Endothelial cell of hepatic sinusoid (primary cell): ENCODE measurements at regions not wholly inside any gene's neighbourhood (a gene's known extent, or its start where the extent isn't known, plus 50 kb on each side); places are given as distances from the start of the nearest gene placed in this dataset.
"Not testable (repeated sequence)": the region's sequence is repeated elsewhere in the genome, so short reads cannot be mapped to it uniquely, and the experiment has no call there.

Source experiments
- in situ Hi-C: cut with HindIII; loops from 2 replicates; pipeline ENCODE4 v1.10.0; 2017; ENCODE audit warnings: low sequenced_read_pairs

DNA sequence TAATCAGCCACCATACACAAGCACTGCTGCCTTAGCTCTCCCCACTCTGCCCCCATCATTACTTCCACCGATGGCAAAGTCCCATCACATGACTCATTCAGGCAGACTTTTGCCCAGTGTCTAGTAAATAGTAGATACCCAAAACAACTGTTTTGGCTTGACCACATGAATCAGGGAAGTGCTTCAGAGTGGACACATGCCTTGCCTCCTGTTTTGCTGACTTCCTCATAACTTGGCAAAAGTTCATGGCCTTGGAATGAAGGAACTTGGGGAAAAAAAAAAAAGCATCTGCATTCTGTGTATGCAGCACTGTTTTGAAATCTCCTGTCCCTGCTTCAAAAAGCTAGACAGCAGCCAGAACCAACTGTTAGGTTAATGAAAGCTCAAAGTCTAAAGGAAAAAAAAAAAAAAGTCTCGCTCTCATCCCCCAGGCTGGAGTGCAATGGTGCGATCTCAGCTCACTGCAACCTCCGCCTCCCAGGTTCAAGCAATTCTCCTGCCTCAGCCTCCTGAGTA is 335.3 kb downstream of the FAM181B start:
- in situ Hi-C loops, result no loop called here

DNA sequence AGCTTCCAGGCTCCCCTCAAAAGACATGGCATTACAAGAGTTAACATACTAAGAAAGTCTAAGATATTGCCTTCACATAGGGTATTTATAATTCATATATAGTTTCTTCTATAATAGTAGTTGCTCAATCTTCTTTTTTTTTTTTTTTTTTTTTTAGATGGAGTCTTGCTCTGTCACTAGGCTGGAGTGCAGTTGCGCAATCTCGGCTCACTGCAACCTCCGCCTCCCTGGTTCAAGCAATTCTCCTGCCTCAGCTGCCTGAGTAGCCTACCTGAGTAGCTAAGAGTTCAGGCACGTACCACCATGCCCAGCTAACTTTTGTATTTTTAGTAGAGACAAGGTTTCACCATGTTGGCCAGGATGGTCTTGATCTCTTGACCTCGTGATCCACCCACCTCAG is 337.0 kb downstream of the FAM181B start:
- in situ Hi-C loops, result not testable (repeated sequence)

DNA sequence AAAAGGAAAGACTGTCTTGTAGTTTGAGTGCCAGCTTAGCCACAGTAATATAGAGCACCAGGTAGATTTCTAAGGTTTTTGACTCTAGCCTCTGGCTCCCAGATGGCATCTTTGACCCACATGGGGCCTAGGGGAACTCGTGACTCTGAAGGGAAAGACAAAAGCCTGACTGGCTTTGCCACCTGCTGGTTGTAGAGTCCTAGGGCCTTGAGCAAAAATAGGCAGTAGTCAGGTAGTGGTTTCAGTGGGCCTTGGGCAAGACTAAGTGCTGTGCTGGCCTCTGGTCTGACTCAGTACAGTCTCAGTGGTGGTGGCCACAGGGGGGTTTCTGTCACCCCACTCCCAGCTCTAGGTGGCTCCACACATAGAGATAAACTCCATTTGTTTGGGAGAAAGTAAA is 349.4 kb downstream of the FAM181B start:
- in situ Hi-C loops, result no loop called here

DNA sequence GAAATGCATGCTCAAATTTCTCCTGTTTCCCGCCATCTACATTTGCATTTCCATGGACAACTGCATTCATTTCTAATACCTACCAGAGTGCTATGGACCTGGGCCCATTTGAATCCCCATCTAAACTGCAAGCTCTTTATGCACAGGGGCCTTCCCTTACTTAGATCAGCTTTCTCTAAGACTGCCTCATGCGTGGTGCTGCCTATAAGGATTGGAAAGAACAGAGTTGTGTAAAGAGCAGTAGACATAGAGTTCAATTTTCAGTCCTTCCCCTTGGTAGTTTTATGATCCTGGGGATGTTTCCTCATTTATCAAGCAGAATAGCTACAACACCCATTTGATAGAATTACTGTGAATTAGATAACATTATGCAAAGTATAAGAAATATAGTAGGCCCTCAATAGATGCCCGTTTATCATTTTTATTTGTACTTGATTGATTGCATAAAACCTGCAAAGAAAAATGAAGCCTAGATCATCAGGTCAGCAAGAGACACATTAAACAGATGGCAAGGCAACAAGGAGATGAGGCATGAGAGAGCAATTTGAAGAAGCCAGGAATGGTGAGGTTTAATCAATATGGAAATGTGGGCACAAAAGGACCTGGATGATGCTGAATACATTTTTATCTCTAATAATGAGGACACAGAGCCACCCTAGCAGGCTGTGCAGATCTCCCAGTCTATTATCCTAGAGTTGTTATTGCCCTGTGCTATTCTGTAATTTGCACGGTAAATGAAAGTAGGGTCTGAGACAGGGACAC is 359.7 kb downstream of the FAM181B start:
- in situ Hi-C loops, result no loop called here

DNA sequence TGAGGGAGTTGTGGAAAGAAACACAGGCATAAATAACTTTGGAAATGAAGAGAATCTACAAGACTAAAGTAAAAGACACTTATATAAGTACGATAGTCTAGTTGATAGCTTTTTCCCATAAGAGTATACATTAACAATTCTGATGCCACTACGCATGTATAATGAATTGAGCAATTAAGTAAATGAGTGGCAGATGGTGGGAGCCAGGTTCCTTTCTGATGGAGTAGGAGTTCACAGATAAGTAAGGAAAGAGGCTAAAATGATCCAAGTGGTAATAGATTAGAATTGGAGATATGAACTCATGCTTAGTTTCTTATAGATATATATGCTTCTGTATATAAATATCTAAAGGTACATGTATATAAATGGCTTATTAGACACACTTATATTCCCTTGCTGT is 368.3 kb downstream of the FAM181B start:
- in situ Hi-C loops, result no loop called here

DNA sequence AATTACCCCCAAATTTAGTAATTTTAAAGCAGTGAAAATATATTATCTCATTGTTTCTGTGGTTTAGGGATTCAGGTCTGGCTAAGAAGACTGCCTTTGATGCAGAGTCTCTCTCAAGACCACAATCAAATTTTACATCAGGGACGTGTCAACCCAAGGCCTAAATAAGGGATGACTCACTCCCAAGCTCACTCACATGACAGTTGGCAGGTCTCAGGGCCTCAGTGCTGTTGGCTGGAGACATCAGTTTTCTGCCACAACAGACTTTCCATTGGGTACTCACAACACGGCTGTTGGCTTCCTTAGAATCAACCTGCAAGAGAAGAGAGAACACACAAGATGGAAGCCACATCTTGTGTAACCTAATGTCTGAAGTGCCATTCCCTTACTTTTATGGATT is 377.3 kb downstream of the FAM181B start:
- in situ Hi-C loops, result no loop called here

DNA sequence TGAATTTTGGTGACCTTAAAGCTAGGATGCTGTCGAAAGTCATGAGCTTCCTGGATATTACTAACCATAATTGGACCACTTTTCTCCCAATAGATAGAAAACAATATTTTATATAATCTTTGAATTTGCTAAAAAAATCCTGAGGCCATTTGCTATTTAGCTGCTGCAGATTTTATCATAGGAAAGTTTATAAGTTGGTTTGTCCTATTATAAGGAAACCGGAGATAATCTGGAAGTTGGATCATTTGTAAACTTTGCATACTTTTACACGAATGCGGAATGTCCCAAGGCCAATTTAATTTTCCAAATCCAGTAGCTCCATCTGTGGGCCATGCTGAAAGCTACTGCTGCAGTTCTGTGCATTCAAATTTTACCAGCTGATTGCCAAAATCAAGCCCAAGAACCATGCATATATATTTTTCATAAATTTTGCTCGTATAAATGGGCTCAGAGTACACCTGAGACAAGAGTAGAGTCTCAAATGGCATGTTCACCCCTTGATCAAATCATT is 378.3 kb downstream of the FAM181B start:
- in situ Hi-C loops, result no loop called here

DNA sequence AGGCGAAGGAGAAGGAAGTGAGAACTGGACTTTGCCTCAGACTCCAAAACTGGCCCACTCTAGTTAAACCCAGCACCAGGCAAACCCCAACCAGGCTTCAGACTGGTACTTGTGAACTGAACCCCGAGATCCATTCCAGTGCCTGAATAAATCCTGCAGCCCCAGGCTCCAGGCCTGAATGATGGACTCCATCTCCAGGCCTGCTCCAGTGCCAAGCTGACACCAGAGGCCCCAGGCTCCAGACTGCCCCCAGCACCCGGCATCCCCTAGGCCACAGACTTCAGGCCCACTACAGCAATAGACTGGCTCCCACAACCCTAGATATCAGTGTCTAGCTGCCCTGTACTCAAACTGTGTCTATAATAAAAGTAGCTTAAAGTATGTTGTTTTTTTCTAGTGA is 406.8 kb downstream of the FAM181B start:
- in situ Hi-C loops, result no loop called here

DNA sequence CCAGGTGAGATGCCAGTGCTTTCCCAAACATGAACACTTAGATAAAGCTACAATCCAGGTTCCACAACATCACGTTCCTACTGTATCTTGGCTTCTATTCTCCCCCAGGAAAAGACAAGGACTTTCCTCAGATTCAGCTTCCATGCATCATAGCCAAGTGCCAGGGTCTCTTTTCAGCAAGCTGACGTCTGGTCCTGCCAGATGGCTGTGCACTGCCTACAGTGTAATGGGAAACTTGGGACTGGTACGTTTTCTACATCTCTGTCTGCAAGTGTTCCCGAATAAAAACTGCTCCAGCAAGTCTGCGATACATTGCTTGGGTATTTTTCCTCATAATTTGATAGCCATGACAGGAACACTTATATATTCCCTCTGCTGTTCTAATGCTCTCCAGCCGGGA is 412.5 kb downstream of the FAM181B start:
- in situ Hi-C loops, result no loop called here

DNA sequence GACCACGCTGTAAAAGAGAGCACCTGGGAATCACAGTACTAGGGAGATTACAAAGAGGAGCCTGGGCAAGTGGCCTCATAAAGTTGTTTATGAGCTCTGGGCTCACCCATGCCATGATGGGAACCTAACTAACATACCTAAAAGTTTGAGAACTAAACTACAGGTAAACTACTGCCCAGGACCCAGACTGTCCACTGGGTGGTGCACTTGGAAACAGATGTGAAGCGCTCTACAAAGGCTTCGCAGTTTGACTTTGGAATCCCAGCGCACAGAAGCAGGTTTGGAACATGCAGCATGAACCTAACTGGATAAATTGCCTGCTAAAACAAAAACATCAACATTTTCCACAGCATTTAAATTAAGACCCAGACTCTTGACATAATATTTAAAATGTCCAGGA is 418.6 kb downstream of the FAM181B start:
- in situ Hi-C loops, result no loop called here

DNA sequence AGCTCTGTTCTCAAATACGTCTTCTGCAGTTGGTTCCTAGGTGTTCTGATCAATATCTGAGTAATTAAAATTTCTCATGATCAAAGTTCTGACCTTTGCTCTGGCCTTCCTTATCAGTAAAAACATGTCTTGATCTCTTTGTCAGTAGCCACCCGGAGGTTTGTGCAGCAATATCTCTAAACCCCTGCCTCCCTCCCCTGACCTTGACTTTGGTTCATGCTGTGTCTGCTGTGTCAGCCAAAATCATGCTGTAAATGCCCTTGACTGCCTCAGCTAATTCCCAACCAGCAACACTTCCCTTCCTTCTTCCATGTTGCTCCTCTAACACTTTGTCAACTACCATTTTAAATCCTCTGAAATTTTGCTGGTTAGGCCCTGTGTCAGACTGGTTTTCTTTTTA is 424.7 kb downstream of the FAM181B start:
- in situ Hi-C loops, result no loop called here

DNA sequence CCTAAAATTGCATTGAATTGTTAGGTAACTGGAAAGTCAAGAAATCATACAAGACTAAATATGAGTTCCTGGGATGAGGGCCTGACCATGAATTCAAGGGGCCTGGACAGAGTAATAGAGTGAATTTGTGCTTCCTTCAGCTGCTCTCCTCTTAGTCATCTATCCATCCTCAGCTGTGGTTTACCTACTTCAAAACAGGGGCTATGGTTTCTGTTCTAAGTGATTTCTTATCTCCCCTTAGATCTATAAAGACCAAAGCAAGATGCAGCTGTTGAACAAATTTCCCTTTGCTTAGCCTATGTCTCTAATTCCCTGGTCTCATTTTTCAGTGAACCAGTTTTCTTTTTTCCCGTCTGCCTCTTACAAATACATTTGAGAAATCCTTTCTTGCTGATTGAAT is 428.5 kb downstream of the FAM181B start:
- in situ Hi-C loops, result no loop called here

DNA sequence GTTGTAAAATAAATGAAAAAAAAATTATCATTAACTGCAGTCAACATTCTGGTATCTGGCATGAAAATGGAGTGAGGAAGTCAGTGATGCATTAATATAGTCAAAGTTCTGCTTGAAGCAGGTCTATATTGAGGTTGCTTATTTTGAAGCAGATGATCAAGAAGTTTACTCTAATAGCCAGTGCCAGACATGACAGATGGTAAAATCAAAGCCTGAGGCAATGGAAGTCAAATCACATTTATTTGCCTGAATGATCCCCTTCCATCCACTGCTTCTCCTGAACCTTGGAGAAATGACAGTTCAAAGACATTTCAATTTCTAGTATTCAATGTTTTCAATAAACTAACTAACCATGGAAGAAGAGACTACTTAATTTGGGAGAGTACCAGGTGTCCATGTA is 430.0 kb downstream of the FAM181B start:
- in situ Hi-C loops, result no loop called here

DNA sequence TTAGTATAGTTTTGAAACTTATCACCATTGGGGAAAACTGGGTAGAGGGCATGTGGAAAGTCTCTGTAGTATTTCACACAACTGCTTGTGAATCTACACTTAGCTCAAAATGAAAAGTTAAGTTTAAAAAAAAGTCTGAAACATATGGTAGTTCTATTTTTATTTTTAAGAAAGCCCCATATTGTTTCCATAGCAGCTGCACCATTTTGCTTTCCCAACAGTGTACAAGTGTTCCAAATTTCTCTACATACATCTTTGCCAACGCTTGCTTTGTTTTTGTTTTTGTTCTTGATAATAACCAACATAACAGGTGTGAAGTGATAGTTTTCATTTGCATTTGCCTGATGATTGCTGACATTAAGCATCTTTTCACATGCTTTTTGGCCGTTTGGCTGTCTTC is 445.2 kb downstream of the FAM181B start:
- in situ Hi-C loops, result no loop called here

DNA sequence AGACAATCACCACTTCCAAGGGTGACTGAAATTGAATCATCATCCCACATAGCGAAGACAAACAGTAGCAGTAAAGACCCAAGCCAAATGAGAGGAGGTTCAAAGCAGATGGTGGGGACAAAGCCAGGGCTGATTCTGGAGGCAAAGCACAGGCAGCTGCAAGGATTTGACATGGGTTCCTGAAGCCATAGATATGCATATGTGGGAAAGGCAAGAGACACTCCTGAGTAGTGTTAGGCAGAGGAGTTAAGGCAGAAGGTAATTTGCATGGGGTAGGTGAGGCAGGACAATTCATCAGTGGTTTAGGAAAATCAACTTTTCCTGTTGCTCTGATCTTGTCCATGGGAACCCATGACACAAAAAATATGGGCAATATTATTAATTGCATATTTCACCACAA is 462.8 kb downstream of the FAM181B start:
- in situ Hi-C loops, result no loop called here

DNA sequence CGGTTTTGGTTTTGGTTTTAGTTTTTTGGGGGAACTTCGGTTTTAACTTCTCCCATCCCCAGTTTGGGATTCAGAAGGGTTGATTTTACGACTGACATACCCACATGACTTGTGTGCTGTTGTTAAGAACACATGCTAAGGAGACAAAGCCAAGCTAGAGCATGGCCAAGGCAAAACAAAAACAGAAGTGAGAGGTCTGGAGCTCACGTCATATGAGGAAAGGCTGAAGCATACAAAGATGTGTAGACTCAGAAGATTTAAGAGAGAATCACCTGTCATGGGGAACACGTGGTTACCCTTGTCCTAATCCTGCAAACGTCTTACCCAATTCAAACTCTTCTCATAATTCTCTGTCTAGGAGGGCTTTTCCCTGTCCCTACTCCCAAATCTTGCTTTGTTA is 465.0 kb downstream of the FAM181B start:
- in situ Hi-C loops, result no loop called here

DNA sequence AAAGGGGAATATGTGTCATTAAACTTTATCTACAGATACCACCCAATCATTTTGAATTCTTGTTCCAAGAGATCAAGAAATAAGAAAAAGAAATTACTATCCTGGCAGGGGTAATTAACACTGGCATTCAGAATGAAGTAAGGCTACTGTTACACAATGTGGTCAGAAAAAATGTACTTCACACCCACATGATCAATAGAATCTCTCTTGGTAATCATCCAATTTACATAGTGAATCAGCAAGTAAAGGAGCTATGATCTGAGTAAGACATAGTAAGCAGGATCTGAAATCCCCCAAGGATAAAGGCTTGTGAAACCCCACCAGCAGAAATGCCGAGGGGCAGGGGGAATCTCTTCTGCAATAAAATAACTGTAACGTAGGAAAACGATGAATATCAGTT is 466.5 kb downstream of the FAM181B start:
- in situ Hi-C loops, result no loop called here

DNA sequence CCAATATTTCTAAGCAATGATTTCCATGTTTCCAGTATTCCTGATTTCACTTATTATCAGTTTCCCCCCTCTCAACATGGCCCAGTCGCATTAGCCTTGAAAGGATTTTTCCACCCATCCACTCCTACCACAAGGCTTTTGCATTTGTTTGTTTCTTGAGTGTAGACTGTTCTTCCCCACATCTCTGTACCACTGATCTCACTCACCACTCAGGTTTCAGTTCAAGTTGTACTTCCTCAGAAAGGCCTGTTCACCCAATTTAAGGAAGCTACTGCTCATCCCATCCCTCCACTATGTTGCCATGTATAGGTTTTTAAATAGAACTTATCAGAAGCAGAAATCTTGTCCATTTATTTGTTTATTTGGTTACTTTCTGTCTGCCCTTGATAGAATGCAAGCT is 472.3 kb downstream of the FAM181B start:
- in situ Hi-C loops, result no loop called here

DNA sequence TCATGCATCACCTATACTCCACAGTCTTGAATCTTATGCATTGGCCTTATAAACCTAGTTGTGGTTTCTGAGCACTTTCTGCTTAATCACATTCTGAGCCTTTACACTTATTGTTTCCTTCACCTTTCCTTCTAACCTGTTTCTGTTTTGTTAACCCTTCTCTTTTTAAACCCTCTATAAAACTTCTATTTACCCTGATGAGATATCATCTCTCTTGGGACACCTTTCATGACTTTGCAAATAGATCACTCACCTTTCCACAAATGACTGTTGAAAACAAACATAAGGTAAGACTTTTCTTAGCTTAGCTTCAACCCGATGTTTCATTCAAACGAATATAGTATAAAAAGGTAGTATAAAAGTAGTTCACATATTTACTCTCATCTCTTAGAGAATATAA is 483.6 kb downstream of the FAM181B start:
- in situ Hi-C loops, result no loop called here

DNA sequence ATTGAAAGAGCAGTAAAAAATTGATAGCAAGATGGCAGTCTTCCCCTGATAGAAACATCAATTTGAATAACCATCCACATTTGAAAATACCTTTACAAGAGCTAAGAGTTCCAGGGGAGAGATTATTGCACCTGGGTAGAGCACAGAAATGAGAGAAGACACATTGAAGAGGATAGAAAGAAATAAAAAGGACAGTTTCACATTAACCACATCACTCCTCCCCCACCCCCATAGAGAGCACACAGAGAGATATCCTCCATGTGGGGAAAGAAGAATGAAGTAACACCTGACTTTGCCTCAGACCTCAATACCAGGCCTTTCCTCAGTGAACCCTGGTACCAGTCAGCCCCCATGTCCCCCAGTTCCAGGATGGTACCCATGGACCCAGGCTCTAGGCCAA is 486.7 kb downstream of the FAM181B start:
- in situ Hi-C loops, result no loop called here

DNA sequence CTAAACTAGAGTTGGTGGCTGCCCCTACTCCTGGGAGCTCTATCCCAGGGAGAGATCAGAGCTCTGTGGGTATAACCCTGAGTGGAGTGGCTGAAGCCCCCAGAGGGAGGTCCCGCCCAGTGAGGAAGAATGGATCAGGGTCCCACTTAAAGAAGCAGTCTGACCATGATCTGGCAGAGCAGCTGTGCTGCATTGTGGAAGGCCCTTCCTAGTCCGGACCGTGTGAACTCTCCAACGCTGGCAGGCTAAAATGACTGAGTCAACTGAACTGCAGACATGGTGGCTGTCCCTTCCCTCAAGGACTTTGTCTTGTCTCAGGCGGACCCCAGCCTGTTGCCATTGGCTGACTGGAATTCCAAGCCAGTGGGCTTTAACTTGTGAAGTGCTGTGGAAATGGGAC is 494.2 kb downstream of the FAM181B start:
- in situ Hi-C loops, result no loop called here

DNA sequence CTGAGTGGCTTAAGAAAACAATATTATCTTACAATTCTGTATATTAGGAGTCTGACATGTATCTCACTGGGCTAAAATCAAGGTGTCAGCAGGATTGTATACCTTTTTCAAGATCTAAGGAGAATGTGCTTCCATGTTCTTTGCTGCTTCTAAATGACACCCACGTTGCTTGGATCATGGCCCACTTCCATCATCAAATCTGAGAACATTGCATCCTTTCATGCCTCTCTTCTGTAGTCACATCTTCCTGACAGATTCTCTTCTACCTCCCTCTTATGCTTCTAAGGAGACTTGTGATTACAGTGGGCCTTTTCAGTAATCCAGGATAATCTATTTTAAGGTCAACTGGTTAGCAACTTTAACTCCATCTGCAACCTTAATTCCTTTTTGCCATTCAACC is 499.4 kb downstream of the FAM181B start:
- in situ Hi-C loops, result no loop called here

DNA sequence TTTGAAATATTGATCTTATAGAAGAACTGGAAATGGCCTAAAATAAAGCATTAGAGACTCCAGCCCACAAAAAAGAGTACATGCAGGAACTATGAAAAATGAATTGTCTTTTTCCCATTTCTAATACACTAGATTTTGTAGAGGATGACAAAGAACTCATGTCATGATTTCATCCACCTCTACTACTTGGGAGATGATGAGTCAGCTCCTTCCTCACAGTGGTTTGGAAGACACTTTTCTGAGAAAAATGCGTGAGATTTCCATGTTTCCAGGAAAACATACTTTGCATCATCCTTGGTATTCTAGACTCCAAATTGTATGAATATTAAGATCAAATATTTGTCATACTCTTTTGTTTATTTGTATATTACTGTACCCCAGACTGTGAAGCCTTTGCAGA is 500.5 kb downstream of the FAM181B start:
- in situ Hi-C loops, result no loop called here
